GM23248 (cell line): ENCODE measurements at regions not wholly inside any gene's neighbourhood (a gene's known extent, or its start where the extent isn't known, plus 50 kb on each side); places are given as distances from the start of the nearest gene placed in this dataset.
"Not testable (repeated sequence)": the region's sequence is repeated elsewhere in the genome, so short reads cannot be mapped to it uniquely, and the experiment has no call there.

Experiments
- EZH2 ChIP-seq: fragments of 200-600 bp; sonication (generic); IDR thresholded peaks from 2 replicates; pipeline ENCODE4 v1.6.1; 2018; ENCODE audit warnings: antibody characterized with exemption, mild to moderate bottlenecking; ENCODE audit not compliant: insufficient read depth, poor library complexity, severe bottlenecking
- EZH2phosphoT487 ChIP-seq: fragments of 200-600 bp; sonication (generic); IDR thresholded peaks from 2 replicates; pipeline ENCODE4 v1.6.1; 2018; ENCODE audit warnings: antibody characterized with exemption, moderate library complexity, mild to moderate bottlenecking, low read depth; ENCODE audit not compliant: insufficient read depth

- TF ChIP-seq EZH2phosphoT487, EZH2: not testable (repeated sequence)
Observed at GRCh38 chr12:105478788-105479187, 148.3 kb downstream of the C12orf75 start.
